ENCODE measurements at regions not wholly inside any gene's neighbourhood (a gene's known extent, or its start where the extent isn't known, plus 50 kb on each side); places are given as distances from the start of the nearest gene placed in this dataset.

DNA sequence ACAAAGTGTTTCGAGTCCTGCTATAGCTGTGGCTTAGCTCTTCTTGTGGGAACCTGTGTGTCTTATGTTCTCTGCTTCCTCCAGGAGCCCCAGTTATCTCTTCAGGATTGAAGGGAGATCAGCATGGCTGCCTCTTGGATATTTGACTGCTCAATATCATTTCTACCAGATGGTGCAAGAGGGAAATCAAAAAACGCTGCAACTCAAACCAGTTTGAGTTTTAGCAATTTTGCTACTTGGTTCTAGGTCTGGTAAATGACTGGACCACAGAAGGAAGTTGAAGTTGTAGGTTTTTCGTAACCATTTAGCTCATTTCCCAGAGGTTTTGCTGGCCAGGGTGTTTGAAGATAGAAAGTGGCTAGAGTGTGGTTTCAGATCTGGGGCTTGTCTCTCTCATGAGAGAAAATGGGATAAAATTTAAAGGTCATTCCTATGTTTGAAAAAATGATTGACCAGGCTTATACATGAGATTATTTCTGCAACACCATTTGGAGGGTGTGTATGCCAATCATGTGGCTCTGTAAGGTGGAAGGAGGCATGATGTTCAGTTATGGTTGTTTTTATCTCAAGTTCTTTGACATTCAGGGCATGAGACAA, 210.4 kb downstream of the SPRY1 start:
- H3K9me3 Mint-ChIP-seq = peaks cover under 1% of the 10 kb centered on the region
- DNase-seq = no peak
- H3K36me3 Mint-ChIP-seq (ENCODE audit: low read depth) = no peaks in the 10 kb centered on the region
- no peak overlapping the region for H3K27ac Mint-ChIP-seq
- ChIA-PET POLR2A (no interaction called here), CTCF (interaction anchor here (1.0 to 1.6 kb wide), 3 partner anchors 10 to 62 kb away, joined by 3 read pairs; no protein-coding TSS in a partner anchor)
- H3K27me3 Mint-ChIP-seq = no peaks in the 10 kb centered on the region
- peaks cover 14% of the 10 kb centered on the region for H3K4me1 Mint-ChIP-seq
- no peak overlapping the region for H3K4me3 Mint-ChIP-seq

- Mint-ChIP-seq H3K27ac (no peak overlapping the region), H3K36me3 (ENCODE audit: low read depth) (no peaks in the 10 kb centered on the region), H3K27me3 (no peaks in the 10 kb centered on the region), H3K9me3 (no peaks in the 10 kb centered on the region), H3K4me1 (peaks cover 9% of the 10 kb centered on the region), H3K4me3 (no peak overlapping the region)
- ChIA-PET CTCF (no interaction called here), POLR2A (no interaction called here)
- no peak for DNase-seq
Measured at GRCh38 chr4:123609829-123610228, 213.2 kb downstream of the SPRY1 start.

- H3K27me3 Mint-ChIP-seq = no peaks in the 10 kb centered on the region
- ChIA-PET POLR2A (no interaction called here), CTCF (no interaction called here)
- no peak overlapping the region for H3K4me3 Mint-ChIP-seq
- peaks cover 12% of the 10 kb centered on the region for H3K4me1 Mint-ChIP-seq
- H3K9me3 Mint-ChIP-seq = peaks cover 4% of the 10 kb centered on the region
- no peak overlapping the region for H3K27ac Mint-ChIP-seq
- DNase-seq = no peak
- no peaks in the 10 kb centered on the region for H3K36me3 Mint-ChIP-seq (ENCODE audit: low read depth)
Measured at GRCh38 chr4:123613586-123614344, 217.2 kb downstream of the SPRY1 start.

DNA sequence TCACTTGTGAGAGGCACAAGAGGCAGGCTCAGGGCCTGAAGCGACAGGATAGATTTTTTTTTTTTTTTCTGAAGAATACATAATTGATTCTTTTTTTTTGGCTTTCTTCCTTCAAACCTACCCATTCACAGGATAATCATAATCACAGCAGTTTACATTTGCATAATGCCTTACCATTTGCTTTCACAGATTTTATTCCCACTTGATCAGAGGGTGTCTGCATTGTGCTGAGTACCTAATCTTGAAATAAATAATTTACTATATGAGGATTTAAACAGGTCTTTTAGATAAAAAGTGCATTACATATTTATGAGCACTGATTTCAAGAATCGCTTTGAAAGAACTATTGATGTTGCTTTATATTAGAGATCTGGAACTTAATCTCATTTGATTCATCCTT, 219.3 kb downstream of the SPRY1 start:
- Mint-ChIP-seq H3K4me1 (peaks cover 12% of the 10 kb centered on the region), H3K4me3 (no peak overlapping the region), H3K27ac (no peak overlapping the region), H3K27me3 (peaks cover 2% of the 10 kb centered on the region), H3K36me3 (ENCODE audit: low read depth) (no peaks in the 10 kb centered on the region), H3K9me3 (peaks cover 6% of the 10 kb centered on the region)
- ChIA-PET CTCF (no interaction called here), POLR2A (no interaction called here)
- no peak for DNase-seq

- peak; percentile 46 for DNase-seq
Measured at GRCh38 chr4:123616951-123617461, 220.4 kb downstream of the SPRY1 start.

DNA sequence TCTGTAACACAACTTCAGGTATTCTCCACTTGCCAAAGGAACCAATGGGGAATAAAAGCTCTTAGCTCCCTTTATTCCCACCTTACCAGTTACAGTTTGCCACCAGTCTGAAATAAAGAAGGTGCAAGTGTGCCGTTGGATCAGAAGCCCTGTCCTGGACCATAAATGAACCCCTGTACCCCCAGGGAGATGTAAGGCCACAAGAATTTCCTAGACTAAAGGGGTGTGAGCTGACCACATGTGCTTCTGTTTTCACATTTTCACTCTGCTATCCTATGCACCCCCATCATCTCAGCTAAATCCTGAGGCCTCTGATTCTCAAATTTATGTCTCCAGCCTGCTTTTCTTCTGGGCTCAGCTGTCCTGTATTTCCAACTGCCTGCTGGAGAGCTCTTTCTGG, 221.2 kb downstream of the SPRY1 start:
- Mint-ChIP-seq H3K9me3 (peaks cover 6% of the 10 kb centered on the region), H3K4me1 (peaks cover 18% of the 10 kb centered on the region), H3K36me3 (ENCODE audit: low read depth) (no peaks in the 10 kb centered on the region), H3K27me3 (peaks cover 2% of the 10 kb centered on the region), H3K4me3 (no peak overlapping the region), H3K27ac (no peak overlapping the region)
- CTCF ChIA-PET = interaction anchor here (0.8 to 1.2 kb wide), 4 partner anchors 12 to 218 kb away, joined by 3 to 4 read pairs (median 3); no protein-coding TSS in a partner anchor
- POLR2A ChIA-PET = no interaction called here
- DNase-seq = no peak

More at GRCh38 chr4:123616951-123617461, 220.4 kb downstream of the SPRY1 start:
- ChIA-PET POLR2A (no interaction called here), CTCF (interaction anchor here (0.8 to 1.2 kb wide), 3 partner anchors 11 to 172 kb away, joined by 3 read pairs; no protein-coding TSS in a partner anchor)
- Mint-ChIP-seq H3K9me3 (peaks cover 6% of the 10 kb centered on the region), H3K27me3 (peaks cover 2% of the 10 kb centered on the region), H3K27ac (no peak overlapping the region), H3K36me3 (ENCODE audit: low read depth) (no peaks in the 10 kb centered on the region), H3K4me1 (peaks cover 18% of the 10 kb centered on the region), H3K4me3 (no peak overlapping the region)

- H3K9me3 Mint-ChIP-seq = peaks cover 6% of the 10 kb centered on the region
- no peaks in the 10 kb centered on the region for H3K36me3 Mint-ChIP-seq (ENCODE audit: low read depth)
- H3K4me1 Mint-ChIP-seq = peaks cover 18% of the 10 kb centered on the region
- no peak overlapping the region for H3K27ac Mint-ChIP-seq
- DNase-seq = no peak
- H3K4me3 Mint-ChIP-seq = no peak overlapping the region
- peaks cover 2% of the 10 kb centered on the region for H3K27me3 Mint-ChIP-seq
- ChIA-PET POLR2A (no interaction called here), CTCF (interaction anchor here (0.6 to 1.2 kb wide), 3 partner anchors 96 to 219 kb away, joined by 3 to 4 read pairs (median 4); no protein-coding TSS in a partner anchor)
Measured at GRCh38 chr4:123618606-123619005, 222.0 kb downstream of the SPRY1 start.

GRCh38 chr4:123619326-123619725, 222.7 kb downstream of the SPRY1 start:
- no peak for DNase-seq
- ChIA-PET CTCF (no interaction called here), POLR2A (no interaction called here)
- Mint-ChIP-seq H3K27ac (no peak overlapping the region), H3K36me3 (ENCODE audit: low read depth) (no peaks in the 10 kb centered on the region), H3K9me3 (peaks cover 6% of the 10 kb centered on the region), H3K4me1 (peaks cover 18% of the 10 kb centered on the region), H3K27me3 (peaks cover 2% of the 10 kb centered on the region), H3K4me3 (no peak overlapping the region)

DNA sequence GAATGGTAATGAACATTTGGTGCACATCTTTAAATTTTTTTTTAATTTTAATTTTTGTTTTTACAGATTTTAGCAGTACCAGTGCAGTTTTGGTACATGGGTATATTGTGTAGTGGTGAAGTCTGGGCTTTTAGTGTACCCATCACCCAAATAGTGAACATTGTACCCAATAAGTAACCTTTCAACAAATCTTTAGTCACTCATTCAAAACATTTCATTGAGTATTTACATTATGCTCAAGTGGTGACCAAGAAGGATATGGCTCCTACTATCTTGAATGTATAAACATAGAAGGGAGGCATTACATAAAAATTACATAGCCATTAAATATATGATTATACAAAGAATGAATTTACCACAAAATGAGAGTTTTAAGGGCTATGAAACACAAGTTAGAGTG, 223.3 kb downstream of the SPRY1 start:
- Mint-ChIP-seq H3K4me1 (peaks cover 20% of the 10 kb centered on the region), H3K4me3 (no peak overlapping the region), H3K27me3 (peaks cover 2% of the 10 kb centered on the region), H3K9me3 (peaks cover 6% of the 10 kb centered on the region), H3K36me3 (ENCODE audit: low read depth) (no peaks in the 10 kb centered on the region), H3K27ac (no peak overlapping the region)
- no peak for DNase-seq
- POLR2A ChIA-PET = no interaction called here
- CTCF ChIA-PET = no interaction called here

DNA sequence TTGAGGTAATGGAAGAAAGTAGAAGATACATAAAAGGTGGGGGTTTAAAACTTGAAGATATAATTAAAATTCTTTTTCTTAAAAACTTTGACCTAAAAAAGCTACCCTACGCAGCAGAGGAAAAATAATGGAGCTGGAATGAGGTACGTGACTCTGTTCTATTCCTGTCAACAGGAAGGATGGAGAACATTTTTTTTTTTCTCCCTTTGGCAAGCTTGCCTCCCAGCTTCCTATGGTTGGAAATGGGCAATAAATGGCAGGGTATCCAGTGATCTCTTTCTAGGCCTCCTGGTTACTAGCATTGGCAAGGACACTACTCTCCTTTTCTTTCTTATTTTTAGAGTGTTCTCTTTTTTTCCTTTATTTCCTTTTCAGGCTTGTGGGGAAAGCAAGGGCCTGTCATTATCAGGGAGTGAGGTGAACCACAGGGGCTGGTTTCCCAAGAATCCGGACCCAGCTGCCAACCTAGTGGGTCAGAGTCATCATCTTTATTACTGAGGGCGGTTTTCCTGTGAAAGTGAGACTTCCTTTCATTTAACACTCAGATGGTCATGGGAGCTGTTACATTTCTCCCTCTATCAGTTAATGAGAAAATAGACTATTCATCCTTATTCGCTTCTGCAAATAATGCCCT, 224.6 kb downstream of the SPRY1 start:
- Mint-ChIP-seq H3K27ac (no peak overlapping the region), H3K36me3 (ENCODE audit: low read depth) (no peaks in the 10 kb centered on the region), H3K4me3 (no peak overlapping the region), H3K9me3 (peaks cover 6% of the 10 kb centered on the region), H3K4me1 (peaks cover 25% of the 10 kb centered on the region), H3K27me3 (peaks cover 2% of the 10 kb centered on the region)
- CTCF ChIA-PET = no interaction called here
- no peak for DNase-seq
- POLR2A ChIA-PET = no interaction called here

- DNase-seq = no peak
- CTCF ChIA-PET = no interaction called here
- Mint-ChIP-seq H3K27ac (no peak overlapping the region), H3K4me1 (peaks cover 13% of the 10 kb centered on the region), H3K9me3 (peaks cover 6% of the 10 kb centered on the region), H3K4me3 (no peak overlapping the region), H3K36me3 (ENCODE audit: low read depth) (no peaks in the 10 kb centered on the region), H3K27me3 (peaks cover 5% of the 10 kb centered on the region)
- POLR2A ChIA-PET = no interaction called here
Measured at GRCh38 chr4:123622572-123622971, 226.0 kb downstream of the SPRY1 start.

GRCh38 chr4:123623611-123624010, 227.0 kb downstream of the SPRY1 start:
- Mint-ChIP-seq H3K27me3 (peaks cover 5% of the 10 kb centered on the region), H3K9me3 (peaks cover 2% of the 10 kb centered on the region), H3K4me3 (no peak overlapping the region), H3K36me3 (ENCODE audit: low read depth) (no peaks in the 10 kb centered on the region), H3K4me1 (peaks cover 13% of the 10 kb centered on the region), H3K27ac (no peak overlapping the region)
- DNase-seq = no peak
- ChIA-PET CTCF (no interaction called here), POLR2A (no interaction called here)

GRCh38 chr4:123624959-123625358, 228.4 kb downstream of the SPRY1 start:
- ChIA-PET CTCF (no interaction called here), POLR2A (no interaction called here)
- DNase-seq = no peak
- Mint-ChIP-seq H3K9me3 (peaks cover 2% of the 10 kb centered on the region), H3K4me3 (no peak overlapping the region), H3K27ac (no peak overlapping the region), H3K27me3 (peaks cover 5% of the 10 kb centered on the region), H3K4me1 (peaks cover 13% of the 10 kb centered on the region), H3K36me3 (ENCODE audit: low read depth) (no peaks in the 10 kb centered on the region)
